Epidermal melanocyte (primary cell): ENCODE measurements at regions not wholly inside any gene's neighbourhood (a gene's known extent, or its start where the extent isn't known, plus 50 kb on each side); places are given as distances from the start of the nearest gene placed in this dataset.

ENCODE experiments used
- DNase-seq: peaks from one replicate; pipeline ENCODE4 v3.0.0; 2011; ENCODE audit warnings: low spot score; ENCODE audit not compliant: insufficient read length

DNA sequence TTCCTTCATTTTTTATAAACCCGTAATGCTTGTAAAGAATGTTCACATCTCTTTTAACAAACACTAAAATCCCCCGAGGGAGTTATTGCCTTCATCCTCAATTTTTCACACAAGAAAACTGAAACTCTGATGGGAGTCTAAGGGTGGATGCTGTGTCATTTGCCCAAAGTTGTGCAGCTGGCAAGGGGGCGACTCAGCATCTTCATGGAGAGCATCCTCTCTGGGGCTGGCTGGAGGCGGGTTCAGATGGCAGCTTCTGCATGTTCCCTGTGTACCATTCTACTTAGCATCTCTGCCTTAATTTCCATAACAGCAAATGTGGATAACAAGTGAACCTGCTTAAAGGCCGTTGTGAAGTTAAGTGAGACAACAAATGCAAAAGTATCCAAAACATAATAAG lies 256.4 kb downstream of the IRS2 start:
- no peak for DNase-seq

DNA sequence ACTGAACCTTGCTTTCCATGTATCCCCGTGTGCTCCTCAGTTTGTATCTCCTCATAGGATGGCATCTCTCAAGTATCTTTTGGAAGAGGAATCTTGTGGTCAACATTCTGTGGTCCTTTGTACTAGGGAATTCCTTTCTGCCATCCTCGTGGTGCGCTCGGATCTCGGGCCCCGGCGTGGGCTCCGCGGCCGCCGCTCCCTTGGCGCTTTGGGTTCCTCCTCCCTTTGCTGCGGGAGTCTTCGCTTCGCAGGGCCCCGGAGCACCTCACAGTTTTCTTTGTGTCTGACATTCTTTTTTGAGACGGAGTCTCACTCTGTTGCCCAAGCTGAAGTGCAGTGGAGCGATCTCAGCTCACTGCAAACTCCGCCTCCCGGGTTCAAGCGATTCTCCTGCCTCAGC lies 264.7 kb downstream of the IRS2 start:
- DNase-seq = no peak

DNA sequence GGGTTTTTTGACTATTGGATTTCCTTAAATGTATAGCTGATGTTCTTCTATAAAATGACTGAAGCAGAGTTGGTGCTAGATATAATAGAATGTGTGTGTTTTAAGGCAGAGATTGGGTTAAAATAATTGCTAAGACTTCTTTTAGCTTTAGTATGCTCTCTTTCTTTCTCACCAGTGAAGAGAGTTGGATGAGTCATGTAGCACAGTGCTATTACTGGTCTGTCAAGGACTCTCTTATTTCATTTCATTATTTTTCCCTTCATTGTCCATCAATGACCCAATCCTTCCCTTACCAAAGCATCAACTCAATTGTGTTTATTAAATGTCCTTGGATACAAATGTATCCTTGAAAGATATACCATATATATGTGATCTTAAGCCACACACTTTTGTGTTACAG lies 268.9 kb downstream of the IRS2 start:
- no peak for DNase-seq

DNA sequence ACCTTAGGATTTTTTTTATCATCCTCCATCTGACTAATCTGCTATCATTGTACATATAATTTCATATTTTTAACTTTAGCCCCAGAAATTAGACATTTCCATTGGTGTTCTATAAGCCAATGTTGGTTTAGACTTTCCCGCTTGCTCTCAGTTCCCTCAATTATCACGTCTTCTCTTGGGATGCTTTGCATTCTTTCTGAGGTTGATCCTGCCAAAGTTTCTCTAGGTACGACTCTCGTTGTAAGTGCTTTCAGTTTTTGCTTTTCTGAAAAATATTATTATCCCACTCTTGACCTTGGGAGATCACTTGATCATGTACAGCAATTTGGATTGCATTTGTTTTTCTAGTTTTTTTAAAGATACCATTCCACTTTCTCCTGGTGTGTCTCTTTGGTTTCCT lies 270.2 kb downstream of the IRS2 start:
- no peak for DNase-seq

DNA sequence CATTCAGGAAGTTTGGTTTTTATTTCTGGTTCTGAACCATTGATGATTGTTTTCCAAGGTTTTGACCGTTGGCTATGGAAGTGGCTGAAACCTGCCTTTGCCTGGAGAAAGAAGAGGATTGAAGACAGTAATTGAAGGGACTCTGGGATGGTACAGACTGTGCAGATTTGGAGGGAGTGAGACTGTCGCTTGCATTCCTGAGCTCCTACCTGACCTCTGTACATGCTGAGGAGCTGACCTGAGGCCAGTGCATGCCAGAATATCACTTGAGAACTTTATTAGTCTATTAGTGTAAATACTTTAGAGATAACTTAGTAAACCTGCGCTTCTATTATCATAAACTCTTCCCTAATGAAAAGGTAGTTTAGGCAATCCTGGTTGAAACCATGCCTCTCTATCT lies 276.4 kb downstream of the IRS2 start:
- no peak for DNase-seq

DNA sequence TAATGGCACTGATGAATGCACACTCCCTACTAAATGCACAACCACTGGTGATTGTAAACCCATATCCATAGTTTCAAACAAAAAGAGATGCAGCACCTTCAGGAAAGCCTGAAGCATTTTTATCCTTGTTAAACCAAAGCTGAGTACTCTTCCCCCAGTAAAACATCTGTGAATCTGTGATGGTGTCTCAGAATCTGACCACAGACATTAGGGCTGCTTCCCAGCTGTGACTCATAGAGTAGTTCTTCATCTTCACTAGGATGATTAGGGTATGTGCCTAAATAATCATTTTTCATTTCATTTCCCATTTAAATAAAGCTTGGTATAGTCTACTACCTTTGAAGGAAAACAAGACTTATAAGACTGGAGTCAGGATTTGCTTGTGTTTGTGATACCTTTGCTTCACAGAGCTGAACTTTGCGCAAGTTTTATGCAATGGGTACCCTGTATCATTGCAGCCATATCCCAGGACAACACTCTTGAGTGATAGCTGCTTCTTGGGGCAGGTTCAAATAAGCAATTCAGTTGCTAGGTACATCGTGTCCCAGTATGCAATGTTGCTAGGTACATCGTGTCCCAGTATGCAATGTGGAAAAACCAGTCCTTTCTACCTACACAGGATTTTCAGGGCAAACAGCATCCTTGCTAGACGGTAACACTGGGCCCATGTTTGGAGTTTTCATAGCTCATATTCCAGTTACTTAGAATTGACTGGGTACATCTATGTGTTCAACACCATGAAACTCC lies 277.1 kb downstream of the IRS2 start:
- DNase-seq = no peak

DNA sequence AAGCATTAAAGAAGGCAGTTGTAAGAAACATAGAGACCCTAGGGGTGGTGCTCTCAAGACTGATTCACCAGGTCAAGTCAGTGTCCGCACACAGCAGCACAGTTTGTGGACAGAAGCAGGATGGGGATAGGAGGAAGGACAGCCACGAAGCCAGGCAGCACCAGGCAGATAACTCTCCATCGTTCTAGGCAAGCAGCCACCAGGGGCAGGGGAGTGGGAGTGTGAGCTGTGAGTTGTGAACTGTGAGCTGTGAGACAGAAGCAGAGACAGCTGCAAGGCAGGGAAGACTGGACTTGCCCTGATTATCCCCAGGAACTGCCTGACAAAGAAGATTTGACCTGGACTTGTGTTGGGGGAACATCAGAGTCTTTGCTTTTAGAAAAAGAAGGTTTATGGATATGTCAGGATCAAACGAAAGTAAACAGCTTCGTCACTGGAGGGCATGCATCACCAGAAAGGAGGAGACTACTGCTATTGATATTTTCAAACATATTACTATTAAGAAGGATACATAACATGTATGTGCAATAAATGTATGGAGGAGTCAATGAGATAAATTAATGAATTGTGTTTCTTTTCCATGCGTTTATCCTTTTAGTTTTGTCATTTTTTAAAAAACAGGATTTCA lies 286.1 kb downstream of the IRS2 start:
- DNase-seq = no peak

DNA sequence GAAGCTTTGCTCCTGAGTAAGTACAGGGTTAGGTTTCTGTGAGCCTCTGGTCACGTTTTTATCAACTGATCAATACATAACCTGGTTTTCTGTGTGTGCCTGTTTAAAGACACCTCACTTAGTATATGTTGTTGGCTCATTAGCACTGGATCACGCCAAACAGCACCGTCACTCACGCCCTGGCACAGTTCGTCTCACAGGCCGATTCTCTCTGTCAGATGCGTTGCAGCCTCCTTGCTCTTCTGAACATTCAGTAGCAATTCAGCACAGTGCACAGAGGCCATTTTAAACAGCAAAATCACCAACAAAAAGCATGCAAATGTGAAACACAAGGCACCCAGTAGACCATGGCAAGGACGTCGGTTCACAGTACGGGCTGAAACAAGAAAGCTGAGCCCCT lies 288.5 kb downstream of the IRS2 start:
- no peak for DNase-seq

DNA sequence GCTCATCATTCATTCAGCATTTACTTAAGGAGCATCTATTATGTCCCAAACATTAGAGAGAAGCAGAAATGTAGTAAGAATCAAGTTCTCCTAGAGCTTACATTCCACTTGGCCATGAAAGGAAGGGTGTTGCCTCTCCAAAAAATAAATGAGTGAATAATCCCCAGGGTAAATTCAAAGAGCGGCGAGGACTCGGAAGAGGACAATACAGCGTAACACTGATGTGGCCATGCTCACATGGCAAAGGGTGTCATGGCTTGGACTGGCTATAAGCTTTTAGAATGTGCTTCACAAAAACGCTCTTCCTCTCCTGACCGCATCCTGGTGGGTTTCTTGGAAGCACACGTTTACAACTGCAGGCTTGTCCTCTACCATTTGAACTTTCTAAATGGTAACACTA lies 290.2 kb downstream of the IRS2 start:
- DNase-seq = no peak

DNA sequence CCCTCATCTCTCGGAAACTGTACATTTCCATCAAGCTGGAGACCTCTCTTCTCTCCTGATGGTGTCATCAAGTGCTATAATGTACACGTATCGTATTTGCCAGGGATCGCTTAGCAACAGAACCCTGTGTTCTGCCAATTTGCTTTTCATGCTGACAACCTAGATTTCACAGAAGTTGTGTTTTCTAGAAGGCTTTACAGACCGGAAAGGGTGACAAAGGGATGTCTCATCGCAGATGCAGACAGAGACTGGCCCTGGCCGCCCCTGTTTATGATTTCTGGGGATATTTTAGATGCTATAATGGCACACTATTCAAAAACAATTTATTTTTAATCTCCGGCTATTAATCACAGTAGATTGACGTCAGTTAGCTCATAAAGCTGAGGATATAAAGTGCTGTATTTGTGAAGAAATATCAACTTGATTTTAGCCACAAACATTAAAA lies 291.4 kb downstream of the IRS2 start:
- no peak for DNase-seq

DNA sequence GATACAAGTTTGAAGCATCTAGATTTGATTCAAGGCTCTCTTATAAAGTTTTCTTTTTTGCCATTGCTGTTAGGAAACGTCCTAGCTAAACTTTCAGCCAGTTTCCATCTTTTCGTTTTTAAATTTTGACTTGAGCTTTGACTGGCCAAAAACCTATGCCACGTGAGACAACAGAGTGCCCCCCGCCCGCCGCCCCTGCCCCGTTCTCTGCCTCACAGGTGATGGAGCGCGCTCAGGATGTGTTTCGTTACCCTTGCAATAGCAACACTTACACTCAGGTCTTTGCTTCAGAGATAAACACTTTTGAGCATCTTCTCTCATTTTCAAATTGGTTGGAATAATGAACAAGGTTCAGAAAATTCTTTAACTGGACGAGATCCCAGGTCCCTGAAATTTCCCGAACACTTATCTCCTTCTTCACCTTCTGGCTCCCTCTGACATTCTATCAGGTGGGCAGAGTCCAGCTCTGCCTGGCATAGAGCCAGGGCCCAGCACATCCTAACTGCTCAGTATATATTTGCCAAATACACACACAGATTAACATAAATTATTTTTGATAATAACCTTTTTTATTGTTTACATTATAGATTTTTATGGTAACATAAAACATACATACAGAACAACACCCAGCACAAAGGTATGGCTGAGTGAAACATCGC lies 301.1 kb downstream of the IRS2 start:
- no peak for DNase-seq

DNA sequence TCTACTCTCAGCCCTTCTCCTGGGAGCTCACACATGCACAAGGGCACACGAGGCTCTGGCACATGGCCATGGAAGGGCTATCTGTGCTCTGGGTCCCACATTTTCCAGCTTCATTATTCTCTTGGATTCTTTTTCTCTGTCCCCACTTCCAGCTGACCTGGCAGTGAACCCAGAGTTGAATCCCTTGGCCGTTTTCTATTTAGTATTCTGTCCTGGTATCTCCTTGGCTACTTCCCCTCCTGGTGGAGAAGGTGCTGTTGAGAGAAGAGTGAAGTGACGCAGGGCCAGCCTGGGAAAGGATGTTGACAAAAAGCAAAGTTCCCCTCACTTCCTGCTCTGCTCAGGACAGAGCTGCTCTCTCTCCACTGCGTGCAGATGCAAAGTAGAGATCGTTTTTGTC lies 303.1 kb downstream of the IRS2 start:
- DNase-seq = no peak

DNA sequence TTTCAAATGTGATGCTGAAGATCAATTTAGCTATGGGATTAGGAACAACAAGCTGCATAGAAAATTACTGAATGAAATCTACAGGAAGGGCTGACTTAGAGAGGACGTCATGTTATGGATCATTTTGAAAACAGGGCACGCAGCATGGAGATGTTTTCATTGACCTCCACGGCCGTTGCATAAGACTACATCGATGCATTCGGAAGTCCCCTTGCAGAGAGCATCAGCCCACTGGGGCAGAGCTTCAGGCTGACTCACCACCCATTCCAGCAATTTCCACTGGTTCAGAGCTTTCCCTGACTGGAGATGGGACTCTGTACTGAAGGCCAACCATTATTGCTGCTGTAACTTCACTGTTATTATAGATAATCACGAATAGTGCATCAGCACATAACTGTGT lies 305.3 kb downstream of the IRS2 start:
- no peak for DNase-seq

DNA sequence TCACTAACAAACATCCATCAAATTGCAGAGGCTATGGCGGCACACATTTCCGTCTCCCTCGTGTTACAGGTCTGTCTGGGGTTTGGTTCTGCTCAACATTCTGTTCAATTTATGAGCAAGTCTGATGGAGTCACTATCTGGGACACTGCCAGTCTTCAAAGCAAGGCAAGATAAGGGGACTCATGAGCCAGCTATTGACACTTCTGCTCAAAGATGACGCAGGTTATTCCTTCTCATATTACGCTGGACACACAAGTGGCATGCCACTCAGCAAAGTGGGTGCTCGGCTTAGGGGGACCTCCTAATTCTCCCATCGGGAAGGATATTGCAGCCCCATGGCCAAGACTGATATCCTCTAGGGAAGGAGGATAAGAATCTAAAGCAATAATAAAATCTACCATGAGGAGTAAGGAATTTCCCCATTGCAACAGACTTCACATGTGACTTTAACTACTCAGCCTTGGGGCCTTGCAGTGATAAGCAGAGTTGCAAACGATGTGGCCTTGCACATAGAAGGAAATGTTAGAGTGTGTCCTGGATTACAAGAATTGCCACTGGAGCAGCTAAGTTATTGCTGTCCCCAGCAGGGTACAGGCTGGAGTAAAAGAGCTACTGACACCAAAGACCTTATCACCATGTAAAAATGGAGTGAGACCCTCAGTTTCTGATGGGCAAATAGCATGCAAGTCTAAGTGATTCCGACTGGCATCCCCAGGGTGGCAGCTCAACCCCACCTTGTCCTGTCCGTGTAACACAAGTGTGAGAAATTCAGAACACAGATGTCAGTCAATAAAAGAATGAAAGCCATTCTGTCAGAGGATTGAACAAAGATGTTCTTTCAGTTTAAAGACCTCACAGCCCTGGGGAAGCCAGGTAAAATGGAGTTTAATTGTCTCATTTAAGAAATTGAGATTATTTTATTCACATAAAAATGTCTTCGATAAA lies 306.1 kb downstream of the IRS2 start:
- no peak for DNase-seq

DNA sequence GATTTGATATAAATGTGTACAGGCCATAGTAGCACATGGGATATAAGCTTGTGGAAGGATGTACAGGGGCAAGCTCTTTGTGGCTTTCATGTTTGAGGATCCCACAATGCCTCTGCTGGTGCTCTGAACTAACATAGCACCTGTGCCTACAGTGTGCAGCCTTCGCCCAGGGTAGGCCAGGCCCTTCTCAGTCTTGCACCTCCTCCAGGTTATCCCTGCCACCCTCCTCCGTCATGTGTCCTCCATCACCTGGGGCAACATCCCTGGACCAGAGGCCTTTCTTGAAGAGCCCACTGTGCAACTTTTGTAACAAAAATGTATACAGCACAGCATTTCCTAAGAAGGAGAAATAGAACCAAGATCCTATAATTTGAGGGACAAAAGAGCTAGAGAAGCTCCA lies 306.8 kb downstream of the IRS2 start:
- DNase-seq = no peak

DNA sequence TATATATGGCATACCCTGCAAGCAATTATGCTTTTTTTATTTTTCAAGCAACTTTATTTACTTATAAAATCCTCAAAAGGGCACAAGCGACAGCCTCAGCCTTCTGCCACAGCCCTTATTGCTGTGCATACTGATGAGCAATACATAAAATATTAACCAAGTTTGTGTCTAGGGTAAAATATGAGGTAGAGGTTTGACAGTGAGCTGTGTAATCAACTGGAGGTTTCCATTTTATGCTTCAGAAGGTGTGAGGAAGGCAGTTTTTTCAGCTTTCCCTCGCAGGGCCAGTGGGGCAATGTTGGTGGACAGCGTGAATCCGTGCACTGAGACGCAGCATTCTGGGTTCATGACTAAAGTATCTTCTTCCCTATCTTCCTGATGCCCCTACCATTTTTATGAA lies 310.4 kb downstream of the IRS2 start:
- DNase-seq = no peak

DNA sequence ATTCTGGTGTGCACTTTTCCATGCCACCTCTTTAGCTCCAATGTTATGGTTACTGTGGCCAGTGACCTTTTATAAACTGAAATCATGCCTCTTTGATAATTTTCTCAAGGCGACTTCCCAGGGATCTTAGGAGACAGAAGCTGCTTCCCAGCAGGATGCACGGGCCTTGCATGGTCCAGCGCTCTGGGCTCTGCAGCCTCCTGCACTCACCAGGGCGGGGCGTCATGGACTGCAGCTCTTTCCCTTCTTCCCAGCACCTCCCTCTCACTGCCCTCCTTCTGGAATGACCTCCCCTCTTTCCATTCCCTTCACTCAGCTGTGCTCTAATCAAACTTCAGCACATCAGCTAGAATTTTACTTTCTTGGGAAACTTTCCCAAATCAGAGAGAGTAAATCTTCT lies 318.3 kb downstream of the IRS2 start:
- no peak for DNase-seq

DNA sequence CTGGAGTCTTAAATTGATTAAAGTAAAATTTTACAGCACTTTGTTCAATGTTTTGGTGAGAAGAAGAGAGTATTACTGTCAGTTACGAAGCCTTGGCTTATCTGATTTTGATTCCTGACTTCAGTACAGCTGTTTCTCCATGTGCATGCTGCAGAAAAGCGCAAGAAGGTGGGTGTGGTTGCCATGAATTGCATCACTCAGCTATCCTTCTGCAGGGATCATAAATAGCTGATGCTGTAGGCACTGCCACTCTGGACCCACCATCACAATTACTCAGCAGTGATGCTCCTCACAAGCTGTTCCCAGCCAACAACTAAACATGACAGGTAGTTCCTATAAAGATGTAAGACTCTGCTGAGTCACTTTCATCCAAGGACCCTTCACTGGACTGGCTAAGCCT lies 321.2 kb downstream of the IRS2 start:
- DNase-seq = no peak

DNA sequence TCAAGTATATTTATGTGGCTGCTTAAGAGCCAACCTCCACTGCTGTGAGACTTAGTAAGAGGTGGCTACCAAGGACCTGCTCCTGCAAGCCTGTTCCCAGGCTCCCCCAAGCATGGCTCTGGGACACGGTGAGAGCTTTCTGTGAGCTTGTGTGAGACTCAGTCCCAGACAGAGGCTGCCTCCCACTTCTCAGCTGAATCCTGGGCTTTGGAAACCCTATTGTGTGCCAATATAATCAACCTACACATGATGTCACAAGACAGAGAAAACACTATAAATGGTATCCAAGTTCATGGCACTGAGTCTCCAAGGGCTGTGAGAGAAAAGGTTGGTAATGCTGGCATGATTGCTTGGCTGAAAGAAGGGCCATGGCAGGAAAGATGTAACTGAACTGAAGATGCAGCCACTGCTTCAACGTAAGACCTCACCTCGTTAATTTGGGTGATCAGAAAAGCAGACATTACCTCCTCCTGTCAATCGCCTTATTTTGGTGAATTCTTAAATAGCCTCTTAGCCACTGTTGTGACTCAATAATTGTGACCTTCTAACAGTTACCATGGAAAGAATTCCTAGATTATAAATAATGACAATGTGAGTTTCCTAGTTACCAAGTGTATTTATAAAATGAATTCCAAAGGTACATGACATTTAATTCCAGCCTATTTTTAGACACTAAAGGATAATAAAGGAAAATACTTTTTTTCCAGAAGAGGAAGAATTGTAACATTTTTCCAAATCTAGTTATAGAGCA lies 332.0 kb downstream of the IRS2 start:
- DNase-seq = no peak

DNA sequence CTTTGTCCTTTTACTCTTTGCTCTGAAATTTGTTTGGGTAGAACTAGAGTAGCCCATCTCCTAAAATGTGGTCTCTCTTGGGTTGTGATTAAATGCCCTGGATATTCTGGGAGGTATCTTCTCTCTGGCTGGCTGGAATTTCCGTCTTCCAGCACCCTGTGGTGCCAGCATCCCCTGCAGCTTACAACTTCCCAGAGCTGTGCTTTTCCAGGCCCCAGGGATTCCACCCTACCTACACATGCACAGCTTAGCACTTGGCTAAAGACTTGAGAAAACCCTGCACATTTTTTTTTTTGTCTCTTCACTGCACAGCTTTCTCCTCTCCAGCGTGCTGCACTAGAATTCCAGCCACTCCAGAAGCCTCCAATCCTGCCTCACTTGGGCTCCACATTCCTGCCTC lies 334.7 kb downstream of the IRS2 start:
- DNase-seq = no peak

DNA sequence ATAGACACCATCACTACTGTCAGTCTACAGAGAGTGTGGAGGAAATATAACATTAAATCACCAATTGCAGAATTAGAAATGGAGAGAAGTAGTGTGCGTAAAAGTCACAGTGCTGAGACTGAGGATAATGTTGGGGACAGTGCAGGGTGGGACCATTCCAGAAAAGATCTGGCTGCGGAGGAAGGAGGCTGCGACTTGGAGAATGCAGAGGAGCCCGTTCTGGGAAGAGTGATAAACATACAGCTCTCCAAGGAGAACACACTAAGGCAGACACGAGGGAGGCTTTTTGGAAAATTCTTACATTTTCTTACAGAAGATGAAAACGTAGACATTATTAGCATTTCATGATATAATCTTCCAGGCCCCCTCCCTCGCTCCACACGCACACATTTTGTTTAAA lies 337.8 kb downstream of the IRS2 start:
- no peak for DNase-seq
